ENCODE measurements at regions not wholly inside any gene's neighbourhood (a gene's known extent, or its start where the extent isn't known, plus 50 kb on each side); places are given as distances from the start of the nearest gene placed in this dataset.
A peak's percentile ranks its signal among the peaks of the same experiment; 100 is the strongest.
"Not testable (repeated sequence)": the region's sequence is repeated elsewhere in the genome, so short reads cannot be mapped to it uniquely, and the experiment has no call there.

DNA sequence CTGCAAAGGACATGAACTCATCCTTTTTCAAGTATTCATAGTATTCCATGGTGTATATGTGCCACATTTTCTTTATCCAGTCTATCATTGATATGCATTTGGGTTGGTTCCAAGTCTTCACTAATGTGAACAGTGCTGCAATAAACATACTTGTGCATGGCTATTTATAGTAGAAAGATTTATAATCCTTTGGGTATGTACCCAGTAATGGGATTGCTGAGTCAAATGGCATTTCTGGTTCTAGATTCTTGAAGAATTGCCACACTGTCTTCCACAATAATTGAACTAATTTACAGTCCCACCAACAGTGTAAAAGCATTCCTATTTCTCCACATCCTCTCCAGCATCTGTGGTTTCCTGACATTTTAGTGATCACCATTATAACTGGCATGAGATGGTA is 730.3 kb downstream of the NXPH1 start:
- H3K4me1 ChIP-seq (ENCODE audit: control insufficient read depth in 1 of 2, extremely low read depth in 1 of 2, insufficient read depth in 2 of 2, low read length in 2 of 2); H3K27me3 Mint-ChIP-seq; H3K4me3 Mint-ChIP-seq; DNase-seq; H3K36me3 Mint-ChIP-seq; H3K4me1 Mint-ChIP-seq; ATAC-seq (replicated peaks in 1 of 4); H3K36me3 ChIP-seq (ENCODE audit: control insufficient read depth in 2 of 2, extremely low read depth in 1 of 2, insufficient read depth in 1 of 2, low read length in 1 of 2); H3K4me3 ChIP-seq (ENCODE audit: control insufficient read depth in 1 of 2, extremely low read depth in 1 of 2, low read length in 1 of 2); POLR2A ChIA-PET; H3K27me3 ChIP-seq (replicated peaks in 1 of 2; ENCODE audit: control insufficient read depth in 2 of 2, extremely low read depth in 1 of 2, insufficient read depth in 2 of 2, low read length in 1 of 2); H3K9me3 ChIP-seq; H3K27ac ChIP-seq (ENCODE audit: low read length); CTCF ChIA-PET; H3K27ac Mint-ChIP-seq: not testable (repeated sequence)
- H3K9me3 Mint-ChIP-seq: peaks cover 9 to 27% (median 11%) of the 10 kb centered on the region in 3 donors

DNA sequence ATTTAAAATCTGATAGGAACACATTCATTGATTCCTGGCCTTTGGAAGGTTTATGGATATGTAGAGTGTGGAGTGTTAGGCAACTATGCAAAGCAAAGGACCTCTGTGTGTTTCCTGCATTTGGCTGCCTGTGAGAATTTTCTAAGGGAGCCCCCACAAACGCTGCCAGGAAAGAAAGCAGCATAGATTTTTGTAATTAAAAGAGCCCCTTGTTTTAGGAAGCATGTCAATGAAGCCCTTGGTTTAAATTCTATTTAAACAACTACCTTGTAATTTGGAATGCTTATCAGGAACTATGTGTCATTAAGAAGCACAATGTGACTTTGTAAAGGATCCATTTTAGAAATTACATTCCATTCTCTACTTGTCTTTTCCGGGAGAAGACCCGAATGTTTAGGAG is 742.5 kb downstream of the NXPH1 start:
- H3K4me3 Mint-ChIP-seq: no peak overlapping the region
- no peaks in the 10 kb centered on the region for H3K27me3 ChIP-seq (replicated peaks in 1 of 2; ENCODE audit: control insufficient read depth in 2 of 2, extremely low read depth in 1 of 2, insufficient read depth in 2 of 2, low read length in 1 of 2)
- no peak overlapping the region for H3K4me3 ChIP-seq (ENCODE audit: control insufficient read depth in 1 of 2, extremely low read depth in 1 of 2, low read length in 1 of 2)
- no peaks in the 10 kb centered on the region for H3K9me3 ChIP-seq
- ChIA-PET CTCF (no interaction called here), POLR2A (no interaction called here)
- no peak for ATAC-seq (replicated peaks in 1 of 4)
- H3K27ac ChIP-seq (ENCODE audit: low read length): no peak overlapping the region
- H3K4me1 ChIP-seq (ENCODE audit: control insufficient read depth in 1 of 2, extremely low read depth in 1 of 2, insufficient read depth in 2 of 2, low read length in 2 of 2): no peaks in the 10 kb centered on the region
- no peaks in the 10 kb centered on the region for H3K36me3 ChIP-seq (ENCODE audit: control insufficient read depth in 2 of 2, extremely low read depth in 1 of 2, insufficient read depth in 1 of 2, low read length in 1 of 2)
- H3K36me3 Mint-ChIP-seq: no peaks in the 10 kb centered on the region
- WGBS (ENCODE audit: insufficient coverage): no CpG with 5 or more reads among the region's 3 CpGs
- peaks cover 13 to 27% (median 16%) of the 10 kb centered on the region in 3 donors for H3K9me3 Mint-ChIP-seq
- DNase-seq: no peak
- H3K27ac Mint-ChIP-seq: no peak overlapping the region
- H3K27me3 Mint-ChIP-seq: no peaks in the 10 kb centered on the region
- no peaks in the 10 kb centered on the region for H3K4me1 Mint-ChIP-seq

DNA sequence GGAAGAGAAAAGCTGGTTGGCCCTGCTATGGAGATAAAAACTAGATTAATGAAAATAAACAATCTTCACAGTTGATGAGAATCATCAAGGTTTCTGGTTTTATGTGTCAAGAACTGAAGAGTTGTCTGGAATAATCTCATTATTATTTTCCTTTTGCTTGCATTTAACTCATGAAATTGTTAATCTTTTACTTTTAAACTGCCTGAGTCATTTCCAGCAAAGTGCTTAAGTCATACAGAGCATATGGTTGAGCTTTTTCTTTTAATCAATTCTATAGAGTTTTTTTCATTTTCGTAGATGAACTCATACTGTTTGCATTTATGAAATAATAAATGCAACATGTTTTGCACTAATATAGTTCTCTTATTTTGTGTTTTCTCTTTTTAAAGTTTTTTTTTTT is 747.9 kb downstream of the NXPH1 start:
- WGBS (ENCODE audit: insufficient coverage): no CpG with 5 or more reads among the region's 1 CpG
- Mint-ChIP-seq H3K9me3 (peaks cover 14 to 17% (median 14%) of the 10 kb centered on the region in 3 donors), H3K36me3 (no peaks in the 10 kb centered on the region), H3K27me3 (no peaks in the 10 kb centered on the region), H3K4me1 (no peaks in the 10 kb centered on the region), H3K4me3 (no peak overlapping the region), H3K27ac (no peak overlapping the region)
- ChIA-PET CTCF (no interaction called here), POLR2A (no interaction called here)
- H3K27ac ChIP-seq (ENCODE audit: low read length): no peak overlapping the region
- H3K36me3 ChIP-seq (ENCODE audit: control insufficient read depth in 2 of 2, extremely low read depth in 1 of 2, insufficient read depth in 1 of 2, low read length in 1 of 2): no peaks in the 10 kb centered on the region
- H3K27me3 ChIP-seq (replicated peaks in 1 of 2; ENCODE audit: control insufficient read depth in 2 of 2, extremely low read depth in 1 of 2, insufficient read depth in 2 of 2, low read length in 1 of 2): no peaks in the 10 kb centered on the region
- no peak overlapping the region for H3K4me3 ChIP-seq (ENCODE audit: control insufficient read depth in 1 of 2, extremely low read depth in 1 of 2, low read length in 1 of 2)
- H3K9me3 ChIP-seq: no peaks in the 10 kb centered on the region
- ATAC-seq (replicated peaks in 1 of 4) (no peak), DNase-seq (no peak)
- H3K4me1 ChIP-seq (ENCODE audit: control insufficient read depth in 1 of 2, extremely low read depth in 1 of 2, insufficient read depth in 2 of 2, low read length in 2 of 2): no peaks in the 10 kb centered on the region

DNA sequence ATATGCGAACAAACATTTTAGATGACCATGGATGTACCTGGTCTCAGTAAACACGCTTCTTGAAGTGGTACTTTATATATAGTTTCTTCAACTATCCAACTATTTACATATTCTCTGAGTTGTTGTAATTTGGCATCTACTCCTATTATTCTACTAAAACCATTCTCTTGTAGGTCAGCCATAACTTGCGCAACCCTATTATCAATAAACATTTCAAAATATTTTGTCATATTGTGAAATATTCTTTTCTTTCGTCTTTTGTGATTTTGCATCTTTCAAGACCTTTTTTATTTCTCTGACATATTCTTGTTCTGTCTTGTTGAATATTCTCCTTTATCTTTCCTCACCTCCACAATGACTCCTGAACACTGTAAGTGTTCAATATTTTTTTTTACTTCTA is 753.3 kb downstream of the NXPH1 start:
- Mint-ChIP-seq H3K9me3 (peaks cover 5 to 15% (median 13%) of the 10 kb centered on the region in 3 donors), H3K4me1 (no peaks in the 10 kb centered on the region), H3K36me3 (no peaks in the 10 kb centered on the region), H3K4me3 (no peak overlapping the region), H3K27ac (no peak overlapping the region), H3K27me3 (no peaks in the 10 kb centered on the region)
- POLR2A ChIA-PET: no interaction called here
- peaks cover 5% of the 10 kb centered on the region for H3K9me3 ChIP-seq
- no peak for ATAC-seq (replicated peaks in 1 of 4)
- H3K4me3 ChIP-seq (ENCODE audit: control insufficient read depth in 1 of 2, extremely low read depth in 1 of 2, low read length in 1 of 2): no peak overlapping the region
- no peak overlapping the region for H3K27ac ChIP-seq (ENCODE audit: low read length)
- WGBS (ENCODE audit: insufficient coverage): no CpG with 5 or more reads among the region's 4 CpGs
- CTCF ChIA-PET: no interaction called here
- H3K4me1 ChIP-seq (ENCODE audit: control insufficient read depth in 1 of 2, extremely low read depth in 1 of 2, insufficient read depth in 2 of 2, low read length in 2 of 2): no peaks in the 10 kb centered on the region
- no peak for DNase-seq
- H3K36me3 ChIP-seq (ENCODE audit: control insufficient read depth in 2 of 2, extremely low read depth in 1 of 2, insufficient read depth in 1 of 2, low read length in 1 of 2): no peaks in the 10 kb centered on the region
- no peaks in the 10 kb centered on the region for H3K27me3 ChIP-seq (replicated peaks in 1 of 2; ENCODE audit: control insufficient read depth in 2 of 2, extremely low read depth in 1 of 2, insufficient read depth in 2 of 2, low read length in 1 of 2)

DNA sequence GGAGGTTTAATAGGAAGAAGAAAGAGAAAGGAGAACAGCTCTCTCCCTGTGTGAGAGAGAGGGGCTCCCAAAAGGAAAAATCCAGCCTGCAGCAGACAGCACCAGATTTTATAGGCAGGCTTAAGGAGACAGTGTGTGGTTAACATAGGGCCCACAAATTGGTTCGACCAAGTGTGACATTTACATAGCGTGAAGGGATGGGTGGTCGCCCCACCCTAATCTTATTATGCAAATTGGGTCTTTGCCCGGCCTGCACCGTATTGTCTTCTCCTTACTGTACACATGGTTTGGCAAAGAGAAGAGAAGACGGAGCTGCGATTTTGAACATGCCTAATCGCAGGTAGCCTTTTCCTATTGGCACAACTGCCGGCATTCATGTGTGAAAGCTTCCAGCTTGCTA is 756.3 kb downstream of the NXPH1 start:
- Mint-ChIP-seq H3K4me1 (no peaks in the 10 kb centered on the region), H3K27me3 (no peaks in the 10 kb centered on the region), H3K4me3 (no peak overlapping the region), H3K9me3 (peaks cover 5 to 19% (median 12%) of the 10 kb centered on the region in 3 donors), H3K36me3 (no peaks in the 10 kb centered on the region), H3K27ac (no peak overlapping the region)
- H3K27ac ChIP-seq (ENCODE audit: low read length): no peak overlapping the region
- H3K9me3 ChIP-seq: peaks cover 5% of the 10 kb centered on the region
- 100% methylated on average over 3 of the region's 9 CpGs for WGBS (ENCODE audit: insufficient coverage)
- no peaks in the 10 kb centered on the region for H3K36me3 ChIP-seq (ENCODE audit: control insufficient read depth in 2 of 2, extremely low read depth in 1 of 2, insufficient read depth in 1 of 2, low read length in 1 of 2)
- no peaks in the 10 kb centered on the region for H3K27me3 ChIP-seq (replicated peaks in 1 of 2; ENCODE audit: control insufficient read depth in 2 of 2, extremely low read depth in 1 of 2, insufficient read depth in 2 of 2, low read length in 1 of 2)
- no peaks in the 10 kb centered on the region for H3K4me1 ChIP-seq (ENCODE audit: control insufficient read depth in 1 of 2, extremely low read depth in 1 of 2, insufficient read depth in 2 of 2, low read length in 2 of 2)
- DNase-seq (peak in 1 of 35 experiments; percentile 0), ATAC-seq (replicated peaks in 1 of 4) (no peak)
- ChIA-PET POLR2A (no interaction called here), CTCF (no interaction called here)
- no peak overlapping the region for H3K4me3 ChIP-seq (ENCODE audit: control insufficient read depth in 1 of 2, extremely low read depth in 1 of 2, low read length in 1 of 2)

GRCh38 chr7:9192969-9193368 is 759.6 kb downstream of the NXPH1 start:
- no peak overlapping the region for H3K27ac ChIP-seq (ENCODE audit: low read length)
- no CpG with 5 or more reads among the region's 2 CpGs for WGBS (ENCODE audit: insufficient coverage)
- peaks cover 2% of the 10 kb centered on the region for H3K9me3 ChIP-seq
- no peaks in the 10 kb centered on the region for H3K27me3 ChIP-seq (replicated peaks in 1 of 2; ENCODE audit: control insufficient read depth in 2 of 2, extremely low read depth in 1 of 2, insufficient read depth in 2 of 2, low read length in 1 of 2)
- CTCF ChIA-PET: no interaction called here
- ATAC-seq (replicated peaks in 1 of 4): no peak
- H3K4me3 ChIP-seq (ENCODE audit: control insufficient read depth in 1 of 2, extremely low read depth in 1 of 2, low read length in 1 of 2): no peak overlapping the region
- H3K4me1 ChIP-seq (ENCODE audit: control insufficient read depth in 1 of 2, extremely low read depth in 1 of 2, insufficient read depth in 2 of 2, low read length in 2 of 2): no peaks in the 10 kb centered on the region
- Mint-ChIP-seq H3K4me1 (no peaks in the 10 kb centered on the region), H3K4me3 (no peak overlapping the region), H3K27me3 (no peaks in the 10 kb centered on the region), H3K27ac (no peak overlapping the region), H3K9me3 (peaks cover 0 to 16% (median 10%) of the 10 kb centered on the region in 3 donors), H3K36me3 (no peaks in the 10 kb centered on the region)
- H3K36me3 ChIP-seq (ENCODE audit: control insufficient read depth in 2 of 2, extremely low read depth in 1 of 2, insufficient read depth in 1 of 2, low read length in 1 of 2): no peaks in the 10 kb centered on the region
- POLR2A ChIA-PET: no interaction called here
- no peak for DNase-seq

- Histone ChIP-seq H3K27me3 (replicated peaks in 1 of 2; ENCODE audit: control insufficient read depth in 2 of 2, extremely low read depth in 1 of 2, insufficient read depth in 2 of 2, low read length in 1 of 2) (no peaks in the 10 kb centered on the region), H3K36me3 (ENCODE audit: control insufficient read depth in 2 of 2, extremely low read depth in 1 of 2, insufficient read depth in 1 of 2, low read length in 1 of 2) (no peaks in the 10 kb centered on the region), H3K9me3 (no peaks in the 10 kb centered on the region), H3K4me1 (ENCODE audit: control insufficient read depth in 1 of 2, extremely low read depth in 1 of 2, insufficient read depth in 2 of 2, low read length in 2 of 2) (no peaks in the 10 kb centered on the region), H3K4me3 (ENCODE audit: control insufficient read depth in 1 of 2, extremely low read depth in 1 of 2, low read length in 1 of 2) (no peak overlapping the region), H3K27ac (ENCODE audit: low read length) (no peak overlapping the region)
- no peaks in the 10 kb centered on the region for H3K4me1 Mint-ChIP-seq
- POLR2A ChIA-PET: no interaction called here
- WGBS (ENCODE audit: insufficient coverage): no CpG with 5 or more reads among the region's 4 CpGs
- H3K9me3 Mint-ChIP-seq: peaks cover 0 to 13% (median 11%) of the 10 kb centered on the region in 3 donors
- CTCF ChIA-PET: no interaction called here
- no peak overlapping the region for H3K4me3 Mint-ChIP-seq
- H3K27me3 Mint-ChIP-seq: no peaks in the 10 kb centered on the region
- H3K36me3 Mint-ChIP-seq: no peaks in the 10 kb centered on the region
- DNase-seq (no peak), ATAC-seq (replicated peaks in 1 of 4) (no peak)
- H3K27ac Mint-ChIP-seq: no peak overlapping the region
Observed at GRCh38 chr7:9200626-9201025, 767.2 kb downstream of the NXPH1 start.

Measured in T-cell (primary cell).